NT2/D1 (cell line): ENCODE measurements at regions not wholly inside any gene's neighbourhood (a gene's known extent, or its start where the extent isn't known, plus 50 kb on each side); places are given as distances from the start of the nearest gene placed in this dataset.

Source experiments
- SUZ12 ChIP-seq: IDR thresholded peaks from 2 replicates; pipeline ENCODE4 v1.6.1; 2011; ENCODE audit not compliant: insufficient read length, insufficient read depth; ENCODE audit errors: extremely low read depth
- YY1 ChIP-seq: IDR thresholded peaks from 2 replicates; pipeline ENCODE4 v1.6.1; 2011; ENCODE audit not compliant: insufficient read length, insufficient read depth
- ZNF274 ChIP-seq: IDR thresholded peaks from 2 replicates; pipeline ENCODE4 v1.6.1; 2011; ENCODE audit warnings: mild to moderate bottlenecking, low read depth, low read length

DNA sequence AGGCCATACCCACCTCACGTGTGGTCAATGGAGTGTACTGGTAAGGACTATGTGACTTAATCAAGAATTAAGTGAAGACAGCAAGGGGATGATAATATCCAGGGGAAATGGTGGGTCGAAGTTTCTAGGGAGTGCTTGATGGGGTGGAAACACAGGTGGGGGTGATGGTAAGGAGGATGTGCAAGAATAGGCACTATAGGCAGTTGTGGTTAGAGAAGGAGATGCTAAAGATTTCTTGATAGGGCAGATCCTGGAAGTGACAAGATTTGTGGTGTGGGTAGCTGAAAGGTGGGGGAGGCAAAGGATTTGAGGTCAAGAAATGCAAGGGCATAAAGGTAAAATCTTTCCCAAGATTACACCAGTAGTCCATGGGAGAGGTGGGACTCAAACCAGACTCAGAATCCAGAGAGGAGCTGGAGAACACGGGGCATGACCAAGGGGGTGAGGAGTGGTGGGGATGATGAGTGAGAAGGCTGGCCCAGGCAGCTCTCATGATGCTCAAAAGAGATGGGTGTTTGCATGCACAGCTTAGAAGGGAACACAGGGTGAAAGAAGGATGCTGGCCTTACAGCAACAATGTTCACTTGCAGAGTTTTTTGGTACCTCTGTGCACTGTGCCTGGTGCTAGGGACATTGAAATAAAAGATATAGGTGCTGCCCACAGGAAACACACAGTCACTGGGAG lies 78.4 kb downstream of the CCR1 start:
- TF ChIP-seq YY1 (no peak), ZNF274 (no peak), SUZ12 (no peak)
